WTC11 (cell line): ENCODE measurements at regions not wholly inside any gene's neighbourhood (a gene's known extent, or its start where the extent isn't known, plus 50 kb on each side); places are given as distances from the start of the nearest gene placed in this dataset.

Experiments used
- ATAC-seq: fragments of 200-7000 bp; cut with Tn5 transposase; 2 replicates; pipeline ENCODE4 v1.10.0; 2021; ENCODE audit warnings: mild to moderate bottlenecking, moderate library complexity
- CTCF ChIA-PET: fragments of 300-600 bp; sonication (Branson Sonifier 250); formaldehyde crosslinking; loops from one replicate; lab custom pipeline; 2021; ENCODE audit warnings: antibody characterized with exemption; lab: Charles Lee
- POLR2A ChIA-PET: fragments of 350-600 bp; sonication (Branson Sonifier 250); formaldehyde crosslinking; loops from one replicate; lab custom pipeline; 2021; ENCODE audit warnings: antibody characterized with exemption; lab: Charles Lee
- DNase-seq: peaks from one replicate; pipeline ENCODE4 v3.0.0; 2021; ENCODE audit warnings: low spot score
- H3K27ac Mint-ChIP-seq: 2 replicates; pipeline ENCODE4 v1.8.0; 2021; ENCODE audit warnings: mixed read lengths
- H3K27me3 Mint-ChIP-seq: 2 replicates; pipeline ENCODE4 v1.8.0; 2021; ENCODE audit warnings: low read depth, mild to moderate bottlenecking, moderate library complexity, mixed read lengths
- H3K36me3 Mint-ChIP-seq: 2 replicates; pipeline ENCODE4 v1.8.0; 2021; ENCODE audit warnings: mixed read lengths
- H3K4me1 Mint-ChIP-seq: 2 replicates; pipeline ENCODE4 v1.8.0; 2022; ENCODE audit warnings: mixed read lengths
- H3K4me3 Mint-ChIP-seq: 2 replicates; pipeline ENCODE4 v1.8.0; 2021; ENCODE audit warnings: mild to moderate bottlenecking, moderate library complexity, mixed read lengths
- H3K9me3 Mint-ChIP-seq: 2 replicates; pipeline ENCODE4 v1.8.0; 2021; ENCODE audit warnings: mixed read lengths
- AFF4 ChIP-seq: sonication (generic); formaldehyde crosslinking; IDR thresholded peaks from 2 replicates; pipeline ENCODE4 v1.8.1; 2023; ENCODE audit warnings: mild to moderate bottlenecking, missing genetic modification reagents, borderline replicate concordance
- AR ChIP-seq: fragments of 250-450 bp; sonication (Bioruptor Pico); IDR thresholded peaks from 2 replicates; pipeline ENCODE4 v1.9.0; 2021; ENCODE audit warnings: mild to moderate bottlenecking
- ATF6 ChIP-seq: sonication (generic); formaldehyde crosslinking; IDR thresholded peaks from 2 replicates; pipeline ENCODE4 v1.8.1; 2023; ENCODE audit warnings: mild to moderate bottlenecking, missing genetic modification reagents
- CTCF ChIP-seq: fragments of 200-600 bp; IDR thresholded peaks from 2 replicates; pipeline ENCODE4 v1.8.0; 2022; ENCODE audit warnings: antibody characterized with exemption
- EMX1 ChIP-seq: fragments of 250-450 bp; sonication (Bioruptor Pico); IDR thresholded peaks from 2 replicates; pipeline ENCODE4 v1.8.0; 2021; ENCODE audit warnings: mild to moderate bottlenecking
- GABPB1 ChIP-seq: sonication (generic); formaldehyde crosslinking; IDR thresholded peaks from 2 replicates; pipeline ENCODE4 v1.8.1; 2023; ENCODE audit warnings: mild to moderate bottlenecking, missing genetic modification reagents
- GRHL2 ChIP-seq: fragments of 250-450 bp; sonication (Bioruptor Pico); IDR thresholded peaks from 2 replicates; pipeline ENCODE4 v1.8.0; 2022; ENCODE audit warnings: mild to moderate bottlenecking, moderate library complexity; ENCODE audit not compliant: insufficient replicate concordance, severe bottlenecking
- HMGXB4 ChIP-seq: sonication (generic); formaldehyde crosslinking; IDR thresholded peaks from 2 replicates; pipeline ENCODE4 v1.8.1; 2023; ENCODE audit warnings: mild to moderate bottlenecking, moderate library complexity, missing genetic modification reagents
- MXD4 ChIP-seq: fragments of 250-450 bp; sonication (Bioruptor Pico); IDR thresholded peaks from 2 replicates; pipeline ENCODE4 v1.8.0; 2021; ENCODE audit warnings: mild to moderate bottlenecking, moderate library complexity, borderline replicate concordance
- TP53 ChIP-seq: sonication (generic); formaldehyde crosslinking; IDR thresholded peaks from 2 replicates; pipeline ENCODE4 v1.8.1; 2023; ENCODE audit warnings: mild to moderate bottlenecking, missing genetic modification reagents
- ZNF121 ChIP-seq: sonication (generic); formaldehyde crosslinking; IDR thresholded peaks from 2 replicates; pipeline ENCODE4 v1.8.0; 2023; ENCODE audit warnings: missing genetic modification reagents
- ZNF425 ChIP-seq: fragments of 250-450 bp; sonication (Bioruptor Pico); conservative IDR thresholded peaks from 2 replicates; pipeline ENCODE4 v1.9.0; 2021; ENCODE audit warnings: mild to moderate bottlenecking
- ZNF532 ChIP-seq: fragments of 250-450 bp; sonication (Bioruptor Pico); IDR thresholded peaks from 2 replicates; pipeline ENCODE4 v1.9.0; 2021; ENCODE audit warnings: mild to moderate bottlenecking, borderline replicate concordance

- no peak for TF ChIP-seq EMX1 (CRISPR knock-in tag)
- TF ChIP-seq AR (CRISPR knock-in tag) = no peak
- no peak for TF ChIP-seq MXD4
- no peak for TF ChIP-seq GABPB1 (CRISPR knock-in tag)
- TF ChIP-seq TP53 (CRISPR knock-in tag) = no peak
- no peak for TF ChIP-seq GRHL2 (CRISPR knock-in tag)
- no peak for TF ChIP-seq ATF6
- TF ChIP-seq ZNF121 = no peak
- no peak for TF ChIP-seq HMGXB4
- no peak for TF ChIP-seq AFF4 (CRISPR knock-in tag)
- TF ChIP-seq CTCF = no peak
Measured at GRCh38 chr15:34699968-34700640, 54.7 kb downstream of the GJD2 start (continued).

GRCh38 chr15:34696506-34696905 lies 58.3 kb downstream of the GJD2 start:
- H3K36me3 Mint-ChIP-seq = no peaks in the 10 kb centered on the region
- H3K27ac Mint-ChIP-seq = no peak overlapping the region
- H3K9me3 Mint-ChIP-seq = 0 out of 2 replicates have a peak, but pooled peaks cover 3% of the 10 kb centered on the region
- peaks cover 24% of the 10 kb centered on the region for H3K4me1 Mint-ChIP-seq
- ChIA-PET CTCF (interaction anchor here (3.9 kb wide), 1 partner anchor 12 kb away, joined by 18 read pairs; no protein-coding TSS in a partner anchor), POLR2A (no interaction called here)
- no peak for DNase-seq
- H3K27me3 Mint-ChIP-seq = no peaks in the 10 kb centered on the region; the same call in 1 of the 2 replicates
- no peak overlapping the region for H3K4me3 Mint-ChIP-seq
- no peak for ATAC-seq
- no peak for TF ChIP-seq ZNF425 (CRISPR knock-in tag)
- no peak for TF ChIP-seq HMGXB4
- TF ChIP-seq ZNF532 (CRISPR knock-in tag) = no peak
